ENCODE measurements at regions not wholly inside any gene's neighbourhood (a gene's known extent, or its start where the extent isn't known, plus 50 kb on each side); places are given as distances from the start of the nearest gene placed in this dataset.

GRCh38 chr6:24004659-24005058 is 121.4 kb upstream of the NRSN1 start:
- FAIRE-seq (no peak), DNase-seq (ENCODE audit: low read depth, low spot score) (no peak)
- no peaks in the 10 kb centered on the region for H4K20me1 ChIP-seq (replicated peaks; ENCODE audit: control insufficient read depth, extremely low read depth, insufficient read depth, low read length)
- POLR2A ChIA-PET, result no interaction called here
- no peaks in the 10 kb centered on the region for H3K36me3 ChIP-seq (ENCODE audit: control insufficient read depth in 2 of 2, extremely low read depth in 1 of 2, insufficient read depth in 2 of 2, low read length in 2 of 2)
- BruUV-seq (replicated peaks), result no TSS peak
- H3K27me3 ChIP-seq (ENCODE audit: control insufficient read depth in 2 of 2, insufficient read depth in 2 of 2, low read length in 2 of 2), result no peaks in the 10 kb centered on the region
- no peaks in the 10 kb centered on the region for H3K4me1 ChIP-seq (ENCODE audit: control insufficient read depth, extremely low read depth, insufficient read depth, low read length)
- intact Hi-C loops (cut with micrococcal nuclease) (no loop called here), dilution Hi-C loops (cut with MboI; ENCODE audit: extremely low pct_ligation_motif_present, low sequenced_read_pairs) (no loop called here)
- H3K9ac ChIP-seq (replicated peaks; ENCODE audit: extremely low read depth, insufficient read depth, low read length), result no peak overlapping the region
- no peak overlapping the region for H3K4me3 ChIP-seq (replicated peaks in 1 of 3; ENCODE audit: insufficient read depth in 1 of 3, low read depth in 1 of 3, low read length in 3 of 3)
- CTCF ChIA-PET, result no interaction called here
- no peaks in the 10 kb centered on the region for H3K9me1 ChIP-seq (replicated peaks; ENCODE audit: control insufficient read depth, extremely low read depth, insufficient read depth, low read length)
- no peak overlapping the region for H3K27ac ChIP-seq (ENCODE audit: insufficient read depth, low read depth, low read length)
- H2AFZ ChIP-seq (ENCODE audit: low read depth, low read length), result no peak overlapping the region
- TF ChIP-seq MYC (IDR thresholded peaks at IDR 0.05; ENCODE audit: low read depth, low read length), result no peak
- no peak for TF ChIP-seq CTCF (IDR thresholded peaks at IDR 0.05; ENCODE audit: extremely low read depth in 1 of 2, insufficient read depth in 1 of 2, low read depth in 1 of 2, low read length in 2 of 2)
- TF ChIP-seq POLR2A (IDR thresholded peaks at IDR 0.05; ENCODE audit: low read depth, low read length), result no peak
- no peak for TF ChIP-seq JUN (IDR thresholded peaks at IDR 0.05; ENCODE audit: borderline replicate concordance, insufficient read depth, insufficient read length, low read depth)
- no peak for TF ChIP-seq POLR2AphosphoS5 (IDR thresholded peaks at IDR 0.05; ENCODE audit: insufficient read depth, low read depth, low read length)
- TF ChIP-seq GATA2 (IDR thresholded peaks at IDR 0.05; ENCODE audit: insufficient read depth, insufficient read length, low read depth, low read length), result no peak
- no peak for TF ChIP-seq MAX (IDR thresholded peaks at IDR 0.05; ENCODE audit: insufficient read depth, insufficient read length)
- no peak for TF ChIP-seq FOS (IDR thresholded peaks at IDR 0.05; ENCODE audit: borderline replicate concordance, insufficient read depth, low read length)
- TF ChIP-seq EZH2 (IDR thresholded peaks at IDR 0.05; ENCODE audit: borderline replicate concordance, low read depth, low read length, severe bottlenecking), result no peak
- H3K4me2 ChIP-seq (ENCODE audit: insufficient read depth, low read length), result no peak overlapping the region
- no peaks in the 10 kb centered on the region for H3K79me2 ChIP-seq (ENCODE audit: control insufficient read depth, insufficient read depth, low read length)
- H3K9me3 ChIP-seq (replicated peaks; ENCODE audit: control insufficient read depth, insufficient read depth, low read length), result peaks cover 2% of the 10 kb centered on the region
